ENCODE measurements at regions not wholly inside any gene's neighbourhood (a gene's known extent, or its start where the extent isn't known, plus 50 kb on each side); places are given as distances from the start of the nearest gene placed in this dataset.

GRCh38 chr15:38769492-38769891 lies 204.9 kb upstream of the RASGRP1 start:
- TF ChIP-seq PAX5 (IDR thresholded peaks at IDR 0.05; ENCODE audit: insufficient read depth, low read length, severe bottlenecking) (no peak), POLR2AphosphoS5 (IDR thresholded peaks at IDR 0.05; ENCODE audit: low read depth, low read length) (no peak)
